ENCODE measurements at regions not wholly inside any gene's neighbourhood (a gene's known extent, or its start where the extent isn't known, plus 50 kb on each side); places are given as distances from the start of the nearest gene placed in this dataset.

GRCh38 chr9:18405240-18405639, 68.7 kb upstream of the ADAMTSL1 start:
- H3K9ac ChIP-seq (ENCODE audit: low read length) = no peak overlapping the region
- H3K4me2 ChIP-seq (ENCODE audit: low read depth, low read length, poor library complexity, severe bottlenecking) = no peak overlapping the region
- no peak overlapping the region for H2AFZ ChIP-seq (ENCODE audit: low read depth, low read length, severe bottlenecking)
- no peak overlapping the region for H3K27ac ChIP-seq (ENCODE audit: low read depth, low read length)
- H3K27me3 ChIP-seq (ENCODE audit: low read length) = no peaks in the 10 kb centered on the region
- H3K9me3 ChIP-seq (ENCODE audit: insufficient read depth, low read length) = no peaks in the 10 kb centered on the region
- H3F3A ChIP-seq (ENCODE audit: insufficient read depth) = no peaks in the 10 kb centered on the region
- no peaks in the 10 kb centered on the region for H4K20me1 ChIP-seq (ENCODE audit: low read depth, low read length)
- no peaks in the 10 kb centered on the region for H3K9me2 ChIP-seq (replicated peaks; ENCODE audit: insufficient read depth, low read length)
- no peaks in the 10 kb centered on the region for H3K36me3 ChIP-seq (ENCODE audit: low read length)
- H3K4me3 ChIP-seq (ENCODE audit: insufficient read depth, low read length, poor library complexity, severe bottlenecking) = no peak overlapping the region
- no peaks in the 10 kb centered on the region for H3K79me2 ChIP-seq (ENCODE audit: insufficient read depth, low read length)
- TF ChIP-seq CTCF (IDR thresholded peaks at IDR 0.05; ENCODE audit: insufficient read depth, low read length, poor library complexity, severe bottlenecking) (no peak), EZH2phosphoT487 (conservative IDR thresholded peaks at IDR 0.05; ENCODE audit: low read length) (no peak)

GRCh38 chr9:18410983-18411382, 63.0 kb upstream of the ADAMTSL1 start:
- TF ChIP-seq EZH2phosphoT487 (conservative IDR thresholded peaks at IDR 0.05; ENCODE audit: low read length) (no peak), CTCF (IDR thresholded peaks at IDR 0.05; ENCODE audit: insufficient read depth, low read length, poor library complexity, severe bottlenecking) (no peak)
- H3K9me3 ChIP-seq (ENCODE audit: insufficient read depth, low read length) = no peaks in the 10 kb centered on the region
- no peaks in the 10 kb centered on the region for H3K27me3 ChIP-seq (ENCODE audit: low read length)
- H3K4me2 ChIP-seq (ENCODE audit: low read depth, low read length, poor library complexity, severe bottlenecking) = no peak overlapping the region
- H2AFZ ChIP-seq (ENCODE audit: low read depth, low read length, severe bottlenecking) = no peak overlapping the region
- no peaks in the 10 kb centered on the region for H3K79me2 ChIP-seq (ENCODE audit: insufficient read depth, low read length)
- no peak overlapping the region for H3K9ac ChIP-seq (ENCODE audit: low read length)
- H3K27ac ChIP-seq (ENCODE audit: low read depth, low read length) = no peak overlapping the region
- no peaks in the 10 kb centered on the region for H3K9me2 ChIP-seq (replicated peaks; ENCODE audit: insufficient read depth, low read length)
- H3F3A ChIP-seq (ENCODE audit: insufficient read depth) = no peaks in the 10 kb centered on the region
- H3K36me3 ChIP-seq (ENCODE audit: low read length) = no peaks in the 10 kb centered on the region
- no peaks in the 10 kb centered on the region for H4K20me1 ChIP-seq (ENCODE audit: low read depth, low read length)
- no peak overlapping the region for H3K4me3 ChIP-seq (ENCODE audit: insufficient read depth, low read length, poor library complexity, severe bottlenecking)

GRCh38 chr9:18421391-18421790, 52.6 kb upstream of the ADAMTSL1 start:
- Histone ChIP-seq H3K36me3 (ENCODE audit: low read length) (no peaks in the 10 kb centered on the region), H3K9ac (ENCODE audit: low read length) (no peak overlapping the region), H3K27me3 (ENCODE audit: low read length) (no peaks in the 10 kb centered on the region), H3K9me2 (replicated peaks; ENCODE audit: insufficient read depth, low read length) (no peaks in the 10 kb centered on the region), H3K79me2 (ENCODE audit: insufficient read depth, low read length) (no peaks in the 10 kb centered on the region), H3F3A (ENCODE audit: insufficient read depth) (no peaks in the 10 kb centered on the region), H3K27ac (ENCODE audit: low read depth, low read length) (no peak overlapping the region), H3K4me3 (ENCODE audit: insufficient read depth, low read length, poor library complexity, severe bottlenecking) (no peak overlapping the region), H4K20me1 (ENCODE audit: low read depth, low read length) (no peaks in the 10 kb centered on the region), H2AFZ (ENCODE audit: low read depth, low read length, severe bottlenecking) (no peak overlapping the region), H3K4me2 (ENCODE audit: low read depth, low read length, poor library complexity, severe bottlenecking) (no peak overlapping the region), H3K9me3 (ENCODE audit: insufficient read depth, low read length) (no peaks in the 10 kb centered on the region)
- TF ChIP-seq EZH2phosphoT487 (conservative IDR thresholded peaks at IDR 0.05; ENCODE audit: low read length) = no peak
- TF ChIP-seq CTCF (IDR thresholded peaks at IDR 0.05; ENCODE audit: insufficient read depth, low read length, poor library complexity, severe bottlenecking) = no peak

All from SU-DHL-6 (cell line).